ENCODE measurements at regions not wholly inside any gene's neighbourhood (a gene's known extent, or its start where the extent isn't known, plus 50 kb on each side); places are given as distances from the start of the nearest gene placed in this dataset.
"Not testable (repeated sequence)": the region's sequence is repeated elsewhere in the genome, so short reads cannot be mapped to it uniquely, and the experiment has no call there.

- H3K9me3 Mint-ChIP-seq: peaks cover 100% of the 10 kb centered on the region
Measured at GRCh38 chr2:89795530-89795929, 1104.1 kb downstream of the RPIA start.

GRCh38 chr2:89797320-89798038 lies 1106.0 kb downstream of the RPIA start:
- no peaks in the 10 kb centered on the region for H3K27me3 Mint-ChIP-seq (ENCODE audit: insufficient read depth)
- TF ChIP-seq CTCF (conservative IDR thresholded peaks at IDR 0.05): no peak
- no peaks in the 10 kb centered on the region for H3K4me1 ChIP-seq (ENCODE audit: control insufficient read depth, insufficient read depth, low read length)
- no peak overlapping the region for H3K9ac ChIP-seq (ENCODE audit: extremely low read depth, low read length, poor library complexity, severe bottlenecking)
- WGBS, 2 experiments (ENCODE audit: insufficient coverage in 1 of 2, insufficient read length in 1 of 2): 78 to 88% methylated on average over 15 of the region's 15 CpGs
- H3K36me3 Mint-ChIP-seq (ENCODE audit: low read depth): peaks cover 17% of the 10 kb centered on the region
- H3K4me3 ChIP-seq (ENCODE audit: low read length): peak overlapping the region; percentile 51
- DNase-seq: no peak
- no peak overlapping the region for H3K27ac Mint-ChIP-seq
- H3K9me3 Mint-ChIP-seq: peaks cover 100% of the 10 kb centered on the region
- H3K4me1 Mint-ChIP-seq: no peaks in the 10 kb centered on the region
- H3K27me3 ChIP-seq (ENCODE audit: control insufficient read depth, insufficient read depth, low read length, poor library complexity, severe bottlenecking): no peaks in the 10 kb centered on the region
- H3K4me3 Mint-ChIP-seq: no peak overlapping the region
- H3K9me3 ChIP-seq (ENCODE audit: control insufficient read depth, low read length): peaks cover 100% of the 10 kb centered on the region
- H3K36me3 ChIP-seq (ENCODE audit: control insufficient read depth, insufficient read depth, low read length): no peaks in the 10 kb centered on the region
- no peak overlapping the region for H3K27ac ChIP-seq (ENCODE audit: low read depth, low read length)

More at GRCh38 chr2:89795530-89795929, 1104.1 kb downstream of the RPIA start:
- not testable (repeated sequence) for H3K27ac ChIP-seq (ENCODE audit: low read depth, low read length); H3K4me3 Mint-ChIP-seq; H3K27me3 ChIP-seq (ENCODE audit: control insufficient read depth, insufficient read depth, low read length, poor library complexity, severe bottlenecking); H3K27me3 Mint-ChIP-seq (ENCODE audit: insufficient read depth); H3K36me3 ChIP-seq (ENCODE audit: control insufficient read depth, insufficient read depth, low read length); H3K9ac ChIP-seq (ENCODE audit: extremely low read depth, low read length, poor library complexity, severe bottlenecking); H3K27ac Mint-ChIP-seq; H3K4me1 Mint-ChIP-seq; H3K4me1 ChIP-seq (ENCODE audit: control insufficient read depth, insufficient read depth, low read length); DNase-seq
- H3K36me3 Mint-ChIP-seq (ENCODE audit: low read depth): peaks cover 14% of the 10 kb centered on the region
- Histone ChIP-seq H3K9me3 (ENCODE audit: control insufficient read depth, low read length) (peaks cover 100% of the 10 kb centered on the region), H3K4me3 (ENCODE audit: low read length) (peak overlapping the region; percentile 51)
- WGBS, 2 experiments (ENCODE audit: insufficient coverage in 1 of 2, insufficient read length in 1 of 2): 82 to 88% methylated on average over 17 of the region's 17 CpGs

GRCh38 chr2:89801207-89801606 lies 1109.7 kb downstream of the RPIA start:
- peak overlapping the region; percentile 51 for H3K4me3 ChIP-seq (ENCODE audit: low read length)
- Mint-ChIP-seq H3K36me3 (ENCODE audit: low read depth) (peaks cover 39% of the 10 kb centered on the region), H3K9me3 (peaks cover 100% of the 10 kb centered on the region)
- H3K9me3 ChIP-seq (ENCODE audit: control insufficient read depth, low read length): peaks cover 100% of the 10 kb centered on the region
- WGBS, 2 experiments (ENCODE audit: insufficient coverage in 1 of 2, insufficient read length in 1 of 2): 78 to 84% methylated on average over 18 of the region's 18 CpGs
- H3K27ac ChIP-seq (ENCODE audit: low read depth, low read length); H3K27ac Mint-ChIP-seq; H3K36me3 ChIP-seq (ENCODE audit: control insufficient read depth, insufficient read depth, low read length); H3K4me1 Mint-ChIP-seq; H3K4me1 ChIP-seq (ENCODE audit: control insufficient read depth, insufficient read depth, low read length); H3K9ac ChIP-seq (ENCODE audit: extremely low read depth, low read length, poor library complexity, severe bottlenecking); H3K27me3 Mint-ChIP-seq (ENCODE audit: insufficient read depth); H3K4me3 Mint-ChIP-seq; DNase-seq; H3K27me3 ChIP-seq (ENCODE audit: control insufficient read depth, insufficient read depth, low read length, poor library complexity, severe bottlenecking): not testable (repeated sequence)

GRCh38 chr2:89806363-89806762 lies 1114.9 kb downstream of the RPIA start:
- not testable (repeated sequence) for H3K4me3 Mint-ChIP-seq; H3K27ac Mint-ChIP-seq; H3K27me3 ChIP-seq (ENCODE audit: control insufficient read depth, insufficient read depth, low read length, poor library complexity, severe bottlenecking); H3K27me3 Mint-ChIP-seq (ENCODE audit: insufficient read depth); H3K9ac ChIP-seq (ENCODE audit: extremely low read depth, low read length, poor library complexity, severe bottlenecking); H3K4me1 Mint-ChIP-seq; H3K27ac ChIP-seq (ENCODE audit: low read depth, low read length); DNase-seq; H3K4me1 ChIP-seq (ENCODE audit: control insufficient read depth, insufficient read depth, low read length); H3K36me3 ChIP-seq (ENCODE audit: control insufficient read depth, insufficient read depth, low read length)
- WGBS, 2 experiments (ENCODE audit: insufficient coverage in 1 of 2, insufficient read length in 1 of 2): 86 to 87% methylated on average over 14 of the region's 14 CpGs
- peak overlapping the region; percentile 7 for H3K4me3 ChIP-seq (ENCODE audit: low read length)
- peaks cover 70% of the 10 kb centered on the region for H3K9me3 ChIP-seq (ENCODE audit: control insufficient read depth, low read length)
- peaks cover 73% of the 10 kb centered on the region for H3K9me3 Mint-ChIP-seq
- peaks cover 48% of the 10 kb centered on the region for H3K36me3 Mint-ChIP-seq (ENCODE audit: low read depth)
